ENCODE measurements at regions not wholly inside any gene's neighbourhood (a gene's known extent, or its start where the extent isn't known, plus 50 kb on each side); places are given as distances from the start of the nearest gene placed in this dataset.

DNA sequence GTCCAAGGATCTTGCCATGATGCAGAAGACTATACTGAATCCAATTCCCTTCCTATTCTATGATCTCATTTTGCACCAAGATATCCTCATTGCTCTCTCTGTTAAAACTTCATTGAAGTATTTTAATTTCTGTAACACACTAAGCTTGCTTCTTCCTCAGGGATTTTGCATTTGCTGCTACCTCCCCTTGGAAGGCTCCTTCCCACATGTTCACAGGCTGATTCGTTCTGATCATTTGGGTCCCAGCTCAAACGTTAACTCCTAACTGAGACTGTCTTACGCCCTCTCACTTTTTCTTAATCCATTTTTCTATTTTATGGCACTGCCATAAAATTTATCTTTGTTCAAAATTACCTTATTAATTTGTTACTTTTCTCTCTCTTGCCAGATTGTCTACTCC, 713.0 kb upstream of the LRRC4C start:
- TF ChIP-seq, protein P1, sequence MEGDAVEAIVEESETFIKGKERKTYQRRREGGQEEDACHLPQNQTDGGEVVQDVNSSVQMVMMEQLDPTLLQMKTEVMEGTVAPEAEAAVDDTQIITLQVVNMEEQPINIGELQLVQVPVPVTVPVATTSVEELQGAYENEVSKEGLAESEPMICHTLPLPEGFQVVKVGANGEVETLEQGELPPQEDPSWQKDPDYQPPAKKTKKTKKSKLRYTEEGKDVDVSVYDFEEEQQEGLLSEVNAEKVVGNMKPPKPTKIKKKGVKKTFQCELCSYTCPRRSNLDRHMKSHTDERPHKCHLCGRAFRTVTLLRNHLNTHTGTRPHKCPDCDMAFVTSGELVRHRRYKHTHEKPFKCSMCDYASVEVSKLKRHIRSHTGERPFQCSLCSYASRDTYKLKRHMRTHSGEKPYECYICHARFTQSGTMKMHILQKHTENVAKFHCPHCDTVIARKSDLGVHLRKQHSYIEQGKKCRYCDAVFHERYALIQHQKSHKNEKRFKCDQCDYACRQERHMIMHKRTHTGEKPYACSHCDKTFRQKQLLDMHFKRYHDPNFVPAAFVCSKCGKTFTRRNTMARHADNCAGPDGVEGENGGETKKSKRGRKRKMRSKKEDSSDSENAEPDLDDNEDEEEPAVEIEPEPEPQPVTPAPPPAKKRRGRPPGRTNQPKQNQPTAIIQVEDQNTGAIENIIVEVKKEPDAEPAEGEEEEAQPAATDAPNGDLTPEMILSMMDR (IDR thresholded peaks at IDR 0.05; ENCODE audit: low read depth, low read length, poor library complexity, severe bottlenecking): no peak
- TF ChIP-seq EZH2phosphoT487 (IDR thresholded peaks at IDR 0.05; ENCODE audit: borderline replicate concordance, low read length): no peak

Data from DOHH2 (cell line).